ENCODE measurements at regions not wholly inside any gene's neighbourhood (a gene's known extent, or its start where the extent isn't known, plus 50 kb on each side); places are given as distances from the start of the nearest gene placed in this dataset.

- TF ChIP-seq, protein P1, sequence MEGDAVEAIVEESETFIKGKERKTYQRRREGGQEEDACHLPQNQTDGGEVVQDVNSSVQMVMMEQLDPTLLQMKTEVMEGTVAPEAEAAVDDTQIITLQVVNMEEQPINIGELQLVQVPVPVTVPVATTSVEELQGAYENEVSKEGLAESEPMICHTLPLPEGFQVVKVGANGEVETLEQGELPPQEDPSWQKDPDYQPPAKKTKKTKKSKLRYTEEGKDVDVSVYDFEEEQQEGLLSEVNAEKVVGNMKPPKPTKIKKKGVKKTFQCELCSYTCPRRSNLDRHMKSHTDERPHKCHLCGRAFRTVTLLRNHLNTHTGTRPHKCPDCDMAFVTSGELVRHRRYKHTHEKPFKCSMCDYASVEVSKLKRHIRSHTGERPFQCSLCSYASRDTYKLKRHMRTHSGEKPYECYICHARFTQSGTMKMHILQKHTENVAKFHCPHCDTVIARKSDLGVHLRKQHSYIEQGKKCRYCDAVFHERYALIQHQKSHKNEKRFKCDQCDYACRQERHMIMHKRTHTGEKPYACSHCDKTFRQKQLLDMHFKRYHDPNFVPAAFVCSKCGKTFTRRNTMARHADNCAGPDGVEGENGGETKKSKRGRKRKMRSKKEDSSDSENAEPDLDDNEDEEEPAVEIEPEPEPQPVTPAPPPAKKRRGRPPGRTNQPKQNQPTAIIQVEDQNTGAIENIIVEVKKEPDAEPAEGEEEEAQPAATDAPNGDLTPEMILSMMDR (IDR thresholded peaks at IDR 0.05), result no peak
- no peaks in the 10 kb centered on the region for H3K4me1 ChIP-seq
- intact Hi-C loops (cut with DNase I; ENCODE audit: low total_unique reads), result no loop called here
- DNase-seq, result no peak
- no peaks in the 10 kb centered on the region for H3K9me3 ChIP-seq
- H3K36me3 ChIP-seq, result no peaks in the 10 kb centered on the region
- H3K27me3 ChIP-seq, result no peaks in the 10 kb centered on the region
- H3K4me3 ChIP-seq, result no peak overlapping the region
- no peak overlapping the region for H3K27ac ChIP-seq
Observed at GRCh38 chr5:104418056-104418455, 855.5 kb upstream of the NUDT12 start.

DNA sequence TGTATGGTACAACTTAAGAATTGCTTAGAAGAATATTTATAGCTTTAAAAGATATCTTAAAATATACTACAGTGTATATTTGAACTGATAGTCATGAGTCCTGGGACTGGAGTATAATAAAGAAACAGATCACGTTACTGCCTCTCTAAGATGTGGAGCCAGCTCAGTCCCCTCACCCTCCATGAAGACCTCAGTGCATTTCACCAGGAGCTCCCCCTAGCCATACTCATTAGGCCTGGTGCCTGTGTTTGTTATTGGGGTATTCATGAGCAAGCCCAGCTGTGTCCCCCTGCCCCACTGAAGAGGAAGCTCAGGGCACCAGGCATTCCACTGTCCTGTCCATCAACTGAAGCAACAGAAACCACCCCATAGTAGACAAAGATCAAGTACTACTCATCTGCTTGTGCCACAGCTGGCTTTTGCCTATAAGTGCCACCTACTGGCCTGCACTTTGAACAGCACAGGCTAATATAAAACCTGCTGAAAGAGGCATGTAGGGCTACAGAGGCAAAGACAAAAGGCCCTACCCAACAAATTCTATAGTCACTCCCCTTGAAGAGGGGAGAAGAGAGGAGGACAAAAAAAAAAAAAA, 850.2 kb upstream of the NUDT12 start:
- intact Hi-C loops (cut with DNase I; ENCODE audit: low total_unique reads), result no loop called here
- DNase-seq, result no peak
- Histone ChIP-seq H3K36me3 (no peaks in the 10 kb centered on the region), H3K4me1 (no peaks in the 10 kb centered on the region), H3K27ac (no peak overlapping the region), H3K9me3 (no peaks in the 10 kb centered on the region), H3K4me3 (no peak overlapping the region), H3K27me3 (no peaks in the 10 kb centered on the region)
- TF ChIP-seq, protein P1 (IDR thresholded peaks at IDR 0.05), result no peak

- intact Hi-C loops (cut with DNase I; ENCODE audit: low total_unique reads), result no loop called here
- no peak overlapping the region for H3K4me3 ChIP-seq
- DNase-seq, result no peak
- TF ChIP-seq, protein P1 (IDR thresholded peaks at IDR 0.05), result no peak
- H3K9me3 ChIP-seq, result no peaks in the 10 kb centered on the region
- H3K4me1 ChIP-seq, result no peaks in the 10 kb centered on the region
- no peak overlapping the region for H3K27ac ChIP-seq
- H3K27me3 ChIP-seq, result no peaks in the 10 kb centered on the region
- no peaks in the 10 kb centered on the region for H3K36me3 ChIP-seq
Observed at GRCh38 chr5:104400941-104401340, 838.4 kb upstream of the NUDT12 start.

DNA sequence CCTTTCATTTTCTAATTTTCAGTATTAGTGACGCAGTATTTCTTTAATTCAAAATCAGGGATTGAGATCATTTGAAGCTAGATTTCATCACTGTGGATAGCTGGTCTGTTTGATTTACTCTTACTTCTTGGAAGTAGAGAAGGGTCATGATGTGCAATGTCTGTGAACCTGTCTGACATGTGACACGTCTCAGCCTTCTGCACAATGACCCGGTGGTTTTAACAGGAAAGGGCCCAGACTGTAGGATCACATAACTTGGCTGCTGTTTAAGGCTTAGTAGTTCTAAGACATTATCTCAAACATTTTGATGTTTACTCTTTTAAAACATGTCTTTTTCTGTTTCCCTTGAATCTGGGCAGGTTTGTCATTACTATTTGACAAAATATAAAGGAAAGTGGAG, 823.3 kb upstream of the NUDT12 start:
- Histone ChIP-seq H3K27ac (no peak overlapping the region), H3K36me3 (no peaks in the 10 kb centered on the region), H3K9me3 (no peaks in the 10 kb centered on the region), H3K4me3 (no peak overlapping the region), H3K4me1 (no peaks in the 10 kb centered on the region), H3K27me3 (no peaks in the 10 kb centered on the region)
- TF ChIP-seq, protein P1 (IDR thresholded peaks at IDR 0.05), result no peak
- no peak for DNase-seq
- intact Hi-C loops (cut with DNase I; ENCODE audit: low total_unique reads), result no loop called here

DNA sequence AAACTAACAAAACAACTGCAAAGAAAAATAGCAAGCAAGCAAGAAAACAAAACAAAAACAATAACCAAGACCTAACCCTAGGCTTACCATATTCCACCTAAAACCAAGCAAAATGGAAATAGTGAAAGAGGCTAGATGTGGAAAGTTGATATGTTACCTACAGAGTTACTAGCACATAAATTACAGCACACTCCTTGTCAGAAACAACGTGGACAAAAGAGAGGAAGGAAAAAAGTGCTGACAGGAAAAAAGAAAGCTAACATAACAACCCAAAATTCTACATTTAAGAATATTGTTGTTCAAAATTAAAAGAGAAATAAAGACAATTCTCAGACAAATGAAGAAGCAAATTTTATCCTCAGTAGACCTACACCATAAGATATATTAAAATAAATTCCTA, 812.8 kb upstream of the NUDT12 start:
- Histone ChIP-seq H3K27ac (no peak overlapping the region), H3K36me3 (no peaks in the 10 kb centered on the region), H3K4me1 (no peaks in the 10 kb centered on the region), H3K4me3 (no peak overlapping the region), H3K9me3 (no peaks in the 10 kb centered on the region), H3K27me3 (no peaks in the 10 kb centered on the region)
- intact Hi-C loops (cut with DNase I; ENCODE audit: low total_unique reads), result no loop called here
- TF ChIP-seq, protein P1 (IDR thresholded peaks at IDR 0.05), result no peak
- no peak for DNase-seq

- TF ChIP-seq, protein P1 (IDR thresholded peaks at IDR 0.05), result no peak
- Histone ChIP-seq H3K4me3 (no peak overlapping the region), H3K4me1 (no peaks in the 10 kb centered on the region), H3K27me3 (no peaks in the 10 kb centered on the region), H3K36me3 (no peaks in the 10 kb centered on the region), H3K27ac (no peak overlapping the region), H3K9me3 (no peaks in the 10 kb centered on the region)
- no peak for DNase-seq
- intact Hi-C loops (cut with DNase I; ENCODE audit: low total_unique reads), result no loop called here
Observed at GRCh38 chr5:104372796-104373195, 810.2 kb upstream of the NUDT12 start.
